GM12892 (cell line): ENCODE measurements at regions not wholly inside any gene's neighbourhood (a gene's known extent, or its start where the extent isn't known, plus 50 kb on each side); places are given as distances from the start of the nearest gene placed in this dataset.
"Not testable (repeated sequence)": the region's sequence is repeated elsewhere in the genome, so short reads cannot be mapped to it uniquely, and the experiment has no call there.

Source experiments
- DNase-seq: peaks from one replicate; pipeline ENCODE4 v3.0.0; 2011; ENCODE audit not compliant: insufficient read length
- FAIRE-seq: peaks from 2 replicates; lab custom pipeline; 2011; peaks lifted over from hg19 to GRCh38; lab: Jason Lieb, UNC
- POLR2A ChIP-seq: IDR thresholded peaks from 2 replicates; pipeline ENCODE4 v1.6.1; 2011; ENCODE audit warnings: low read depth, low read length, control low read depth
- POLR2AphosphoS5 ChIP-seq: IDR thresholded peaks from 2 replicates; pipeline ENCODE4 v1.6.1; 2011; ENCODE audit warnings: low read depth, low read length, control low read depth
- TAF1 ChIP-seq: IDR thresholded peaks from 2 replicates; pipeline ENCODE4 v1.6.1; 2011; ENCODE audit warnings: low read depth, mild to moderate bottlenecking, control low read depth, low read length, borderline replicate concordance

DNA sequence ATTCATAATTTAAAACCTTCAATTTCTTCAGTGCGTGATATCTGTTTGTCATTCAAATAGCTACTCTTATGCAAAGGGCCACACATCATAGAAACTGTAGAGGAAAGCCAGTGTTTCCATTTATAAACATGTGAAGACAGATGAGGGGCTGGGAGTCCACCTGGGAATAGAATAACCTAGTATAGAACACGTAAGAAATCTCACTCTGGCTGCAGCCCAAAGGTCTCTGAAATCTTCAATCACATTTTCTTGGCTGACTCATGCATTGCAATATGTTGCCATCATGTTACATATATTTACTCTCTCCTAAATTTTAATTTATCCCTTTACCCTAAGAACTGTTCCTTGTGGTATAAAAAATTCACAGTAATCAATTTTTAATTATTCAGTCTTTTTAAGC lies 123.2 kb downstream of the ELOVL4 start:
- no peak for TF ChIP-seq TAF1
- TF ChIP-seq POLR2AphosphoS5: no peak
- TF ChIP-seq POLR2A: no peak
- DNase-seq: no peak
- no peak for FAIRE-seq

DNA sequence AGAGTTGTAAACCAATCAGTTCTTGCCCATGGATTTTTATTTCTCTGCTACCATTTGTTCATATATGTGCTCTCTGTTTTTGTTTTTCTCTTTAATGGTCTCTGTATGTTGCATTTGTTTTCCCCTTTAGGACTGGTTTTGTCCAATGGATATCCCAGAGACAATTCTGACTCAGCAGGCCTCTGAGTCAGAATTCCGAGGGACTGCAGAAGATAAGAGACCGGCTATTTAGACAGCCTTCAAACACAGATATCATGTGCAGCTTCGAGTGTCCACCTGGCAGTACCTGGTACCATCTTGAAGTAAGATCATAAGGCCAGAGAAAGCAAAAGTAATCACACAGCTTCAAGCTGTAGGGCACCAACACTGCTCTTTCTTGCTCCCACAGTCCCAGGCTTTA lies 125.5 kb downstream of the ELOVL4 start:
- FAIRE-seq (no peak), DNase-seq (no peak)
- no peak for TF ChIP-seq POLR2A
- TF ChIP-seq POLR2AphosphoS5: no peak
- no peak for TF ChIP-seq TAF1

DNA sequence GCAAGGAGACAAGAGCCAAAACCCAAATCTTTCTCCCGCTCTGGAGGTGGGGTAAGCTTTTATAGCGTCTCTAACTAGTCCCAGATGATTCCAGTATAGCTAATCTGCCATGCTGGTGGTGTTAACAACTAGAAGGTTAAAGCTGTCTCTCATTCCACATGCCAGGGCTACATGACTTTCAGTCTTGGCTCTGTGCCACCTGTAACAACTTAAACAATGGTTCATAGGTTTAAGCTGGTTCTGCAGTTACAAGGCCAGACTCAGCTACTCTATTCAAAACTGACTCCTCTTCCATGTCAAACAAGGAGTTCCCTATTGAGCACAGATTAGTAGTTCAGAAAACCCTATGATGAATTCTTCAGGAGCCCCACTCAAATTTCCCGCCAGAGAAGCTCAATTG lies 128.9 kb downstream of the ELOVL4 start:
- no peak for TF ChIP-seq POLR2AphosphoS5
- no peak for TF ChIP-seq POLR2A
- TF ChIP-seq TAF1: no peak
- no peak for FAIRE-seq
- DNase-seq: no peak

DNA sequence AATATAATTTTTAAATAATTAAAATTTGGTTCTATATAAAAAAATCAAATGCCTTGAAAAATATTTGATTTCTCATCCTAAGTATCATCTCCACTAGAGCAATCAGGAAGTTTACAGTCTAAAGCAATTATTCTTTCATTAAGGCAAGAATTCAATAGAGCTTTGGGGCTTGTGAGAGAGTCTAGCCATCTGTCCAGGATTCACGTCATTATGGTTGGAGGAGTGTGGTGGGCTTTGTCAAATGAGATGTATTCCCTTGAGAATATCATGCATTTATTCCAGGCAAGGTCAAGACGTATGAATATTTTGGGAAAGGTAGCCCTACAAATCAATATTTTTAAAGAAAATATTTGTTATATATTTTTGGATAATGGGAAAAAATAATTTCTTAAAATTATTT lies 132.4 kb downstream of the ELOVL4 start:
- DNase-seq: no peak
- no peak for TF ChIP-seq POLR2AphosphoS5
- no peak for TF ChIP-seq POLR2A
- TF ChIP-seq TAF1: no peak
- FAIRE-seq: no peak

DNA sequence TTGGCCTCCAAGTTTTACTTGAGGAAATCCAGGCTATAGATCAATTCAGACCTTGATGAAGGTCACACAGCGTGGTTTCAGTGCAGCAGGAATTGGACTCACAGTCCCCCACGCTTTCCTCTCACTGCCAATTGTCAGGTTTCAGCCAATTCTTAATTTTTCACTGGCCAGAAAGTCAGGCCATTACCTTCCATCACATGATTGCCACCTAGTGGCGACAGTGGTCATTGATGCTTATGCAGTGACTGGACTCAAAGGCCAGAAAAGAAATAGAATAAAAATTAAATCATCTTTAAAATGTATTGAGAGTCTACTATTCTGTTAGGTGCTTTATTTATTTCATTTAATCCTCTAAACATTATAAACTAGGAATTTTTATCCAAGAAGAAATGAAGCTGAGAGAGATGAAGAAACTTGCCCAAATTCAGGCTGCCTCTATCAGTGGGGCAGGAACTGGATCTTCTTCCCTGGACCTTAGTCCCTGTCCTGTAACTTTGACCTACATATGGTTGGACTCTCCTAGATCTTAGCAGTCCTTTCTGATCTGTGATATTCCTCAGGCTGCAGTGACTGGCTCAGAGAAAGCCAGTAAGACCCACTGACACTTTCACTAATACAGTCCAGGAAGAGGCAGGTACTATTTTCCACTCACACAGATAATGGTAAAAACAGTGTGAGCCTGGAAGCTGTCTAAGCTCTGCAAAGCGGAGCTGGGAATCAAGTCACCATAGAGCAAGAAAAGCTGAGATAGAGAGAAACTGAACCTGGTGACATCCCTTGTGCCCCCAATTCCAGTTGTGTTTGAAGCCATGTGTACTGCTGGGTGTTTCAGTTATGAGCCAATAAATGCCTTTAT lies 133.3 kb downstream of the ELOVL4 start:
- FAIRE-seq (peak; percentile 84), DNase-seq (no peak)
- TF ChIP-seq POLR2A (no peak), TAF1 (no peak), POLR2AphosphoS5 (no peak)

DNA sequence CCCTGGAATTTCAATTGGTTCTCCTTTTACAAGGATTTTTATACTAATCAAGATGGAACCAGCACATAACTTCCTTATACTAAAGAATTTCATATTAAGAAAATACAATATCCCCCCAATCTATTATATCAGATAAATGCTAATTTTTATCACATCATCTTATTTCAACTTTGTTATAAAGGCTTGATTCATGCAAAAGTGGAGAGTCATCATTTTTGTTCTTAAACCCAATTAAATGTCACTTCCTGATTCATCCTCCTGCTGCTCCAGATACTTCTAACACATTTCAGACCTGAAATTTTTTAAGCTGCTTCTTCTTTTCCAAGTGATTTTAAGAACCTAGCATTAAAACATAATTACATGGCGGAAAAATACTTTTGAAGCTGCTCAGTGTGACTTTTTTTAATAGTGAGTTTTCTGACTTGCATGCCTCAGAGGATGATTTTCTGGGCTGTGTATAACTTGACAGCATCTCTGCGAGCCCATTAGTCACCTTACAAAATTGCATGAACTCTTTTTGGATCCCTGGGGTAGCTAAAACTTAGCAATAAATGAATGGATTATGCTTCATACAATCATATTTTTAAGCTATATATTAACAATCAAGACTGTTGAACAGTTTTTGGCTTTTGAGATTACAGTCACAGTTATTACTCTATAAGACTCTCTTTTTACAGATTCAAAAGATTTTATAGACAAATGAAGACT lies 134.1 kb downstream of the ELOVL4 start:
- TF ChIP-seq TAF1 (no peak), POLR2A (no peak), POLR2AphosphoS5 (no peak)
- DNase-seq: no peak
- FAIRE-seq: no peak

DNA sequence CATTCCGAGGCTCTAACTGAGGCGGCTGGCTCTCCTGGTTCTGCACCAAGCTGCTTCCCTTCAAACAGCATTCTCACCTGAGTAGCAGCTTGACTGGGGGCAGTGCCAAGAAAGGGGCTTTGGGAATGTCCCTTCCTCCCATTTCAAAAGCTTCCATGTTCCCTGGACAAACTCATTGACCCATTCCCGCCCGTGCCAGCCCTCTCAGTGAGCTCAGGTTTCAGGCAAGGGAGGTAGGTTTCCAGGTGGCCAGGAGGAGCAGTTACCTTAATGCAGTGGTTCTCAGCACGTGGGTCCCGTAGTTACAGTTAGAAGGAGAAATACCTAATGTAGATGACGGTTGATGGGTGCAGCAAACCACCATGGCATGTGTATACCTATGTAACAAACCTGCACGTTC lies 135.2 kb downstream of the ELOVL4 start:
- DNase-seq: no peak
- TF ChIP-seq POLR2A (no peak), TAF1 (no peak), POLR2AphosphoS5 (no peak)
- FAIRE-seq: no peak

DNA sequence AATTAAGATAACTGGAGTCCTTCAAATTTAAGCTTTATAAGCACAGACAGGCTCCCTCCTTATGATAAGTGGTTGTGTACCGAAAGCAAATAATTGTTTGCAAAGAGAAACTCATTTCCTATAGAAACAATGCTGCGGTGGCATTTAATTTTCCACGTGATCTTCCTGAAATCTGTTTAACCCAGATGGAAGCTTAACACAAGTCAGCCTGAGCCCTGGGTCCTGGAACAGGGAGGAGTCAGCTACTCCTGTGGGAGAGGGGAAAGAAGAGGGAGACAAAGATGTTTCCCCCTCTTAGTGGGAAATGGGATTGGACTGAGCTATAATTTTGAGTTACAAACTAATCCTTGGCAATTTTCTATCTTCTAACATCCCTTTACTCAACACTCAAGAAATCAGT lies 136.5 kb downstream of the ELOVL4 start:
- no peak for FAIRE-seq
- TF ChIP-seq POLR2AphosphoS5 (no peak), POLR2A (no peak), TAF1 (no peak)
- no peak for DNase-seq

DNA sequence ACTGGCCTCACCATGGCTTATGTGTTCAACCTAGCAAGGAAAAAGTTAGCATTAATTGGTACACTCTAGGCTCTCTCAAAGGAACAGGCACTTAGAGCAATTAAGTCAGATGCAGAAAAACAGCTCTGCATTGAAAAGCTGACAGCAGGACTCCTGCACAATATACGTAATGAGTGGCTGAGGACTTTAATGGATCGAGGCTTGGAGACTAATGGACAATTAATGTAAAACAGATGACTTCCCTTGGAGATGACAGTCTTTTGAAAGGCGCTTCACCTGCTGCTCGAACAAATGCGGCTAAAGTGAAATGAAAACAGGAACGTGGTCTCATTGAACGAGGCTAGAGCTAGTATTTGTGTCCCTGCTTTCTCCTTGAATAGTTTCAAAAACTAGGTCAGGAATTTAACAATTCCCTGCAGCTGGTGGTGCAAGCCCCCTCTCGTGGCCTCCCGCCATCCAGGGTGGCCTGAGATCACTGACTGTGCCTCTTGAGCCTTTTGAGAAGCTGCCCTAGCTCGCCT lies 137.1 kb downstream of the ELOVL4 start:
- FAIRE-seq (no peak), DNase-seq (no peak)
- TF ChIP-seq POLR2AphosphoS5: no peak
- TF ChIP-seq POLR2A: no peak
- no peak for TF ChIP-seq TAF1

DNA sequence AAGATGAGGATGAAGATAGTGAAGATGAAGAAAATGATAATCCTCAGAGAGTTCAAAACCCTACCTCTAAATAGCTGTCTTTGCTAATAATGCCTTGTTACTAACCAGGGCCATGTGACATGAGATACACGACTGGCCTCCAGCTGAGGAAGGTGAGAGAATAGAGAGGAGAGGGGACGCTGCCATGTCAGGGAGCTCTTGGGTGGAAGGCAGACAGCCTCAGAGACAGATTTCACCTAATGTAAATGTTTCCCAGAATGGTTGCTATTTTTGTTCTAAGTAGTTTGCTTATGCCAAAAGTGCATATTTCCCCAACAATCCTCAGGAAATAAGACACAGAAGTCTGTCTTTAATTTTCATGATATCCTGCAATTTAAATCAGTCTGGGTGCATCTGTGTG lies 138.4 kb downstream of the ELOVL4 start:
- TF ChIP-seq TAF1 (no peak), POLR2AphosphoS5 (no peak), POLR2A (no peak)
- FAIRE-seq (no peak), DNase-seq (no peak)

DNA sequence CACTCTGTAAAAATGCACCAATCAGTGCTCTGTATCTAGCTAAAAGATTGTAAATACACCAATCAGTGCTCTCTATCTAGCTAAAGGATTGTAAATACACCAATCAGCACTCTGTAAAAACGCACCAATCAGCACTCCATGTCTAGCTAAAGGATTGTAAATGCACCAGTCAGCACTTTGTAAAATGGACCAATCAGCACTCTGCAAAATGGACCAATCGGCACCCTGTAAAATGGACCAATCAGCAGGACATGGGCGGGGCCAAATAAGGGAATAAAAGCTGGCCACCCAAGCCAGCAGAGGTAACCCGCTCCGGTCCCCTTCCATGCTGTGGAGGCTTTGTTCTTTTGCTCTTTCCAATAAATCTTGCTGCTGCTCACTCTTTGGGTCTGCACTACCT lies 140.7 kb downstream of the ELOVL4 start:
- DNase-seq, FAIRE-seq: not testable (repeated sequence)

DNA sequence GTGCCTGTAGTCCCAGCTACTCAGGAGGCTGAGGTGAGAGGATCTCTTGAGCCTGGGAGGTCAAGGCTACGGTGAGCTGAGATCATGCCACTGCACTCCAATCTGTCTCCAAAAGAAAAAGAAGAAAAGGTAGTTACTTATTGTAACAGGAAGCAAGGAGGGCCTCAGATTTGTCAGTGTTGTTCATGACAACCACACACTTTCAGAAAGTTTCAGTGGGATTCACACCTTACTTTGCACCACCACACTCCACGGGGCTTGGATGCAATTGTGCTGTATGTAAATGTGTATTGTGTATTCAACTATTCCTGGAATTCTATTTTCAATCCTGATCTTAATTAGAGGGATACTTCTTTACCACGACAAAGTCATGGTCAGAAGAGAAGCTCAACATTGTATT lies 142.6 kb downstream of the ELOVL4 start:
- DNase-seq: no peak
- no peak for TF ChIP-seq TAF1
- no peak for TF ChIP-seq POLR2A
- no peak for TF ChIP-seq POLR2AphosphoS5
- FAIRE-seq: no peak
